ENCODE measurements at regions not wholly inside any gene's neighbourhood (a gene's known extent, or its start where the extent isn't known, plus 50 kb on each side); places are given as distances from the start of the nearest gene placed in this dataset.

DNA sequence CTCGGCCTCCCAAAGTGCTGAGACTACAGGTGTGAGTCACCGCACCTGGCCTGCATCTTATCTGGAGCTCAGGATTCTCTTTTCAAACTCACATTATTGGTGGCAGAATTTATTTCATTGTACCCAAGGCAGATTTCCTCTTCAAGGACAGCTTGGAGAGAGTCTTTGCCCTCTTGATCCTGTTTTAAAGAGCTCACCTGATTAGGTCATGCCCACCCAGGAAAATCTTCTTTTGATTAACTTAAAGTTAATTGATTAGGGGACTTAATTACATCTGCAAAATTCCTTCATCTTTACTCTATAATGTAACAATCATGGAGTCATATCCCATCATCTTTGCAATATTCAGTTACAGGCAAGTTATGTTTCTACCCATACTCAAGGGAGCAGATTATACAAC lies 346.4 kb downstream of the EPHA4 start:
- Histone ChIP-seq H3K4me1 (ENCODE audit: control insufficient read depth, low read length) (no peaks in the 10 kb centered on the region), H3K36me3 (ENCODE audit: control insufficient read depth, low read length) (no peaks in the 10 kb centered on the region), H3K27me3 (ENCODE audit: control insufficient read depth, low read length) (no peaks in the 10 kb centered on the region), H3F3A (ENCODE audit: control insufficient read depth, insufficient read depth) (no peaks in the 10 kb centered on the region), H3K79me2 (ENCODE audit: control insufficient read depth, low read length) (no peaks in the 10 kb centered on the region), H3K27ac (ENCODE audit: low read depth, low read length) (no peak overlapping the region), H4K20me1 (ENCODE audit: control insufficient read depth, insufficient read depth, low read depth, low read length) (no peaks in the 10 kb centered on the region), H3K9me3 (ENCODE audit: control insufficient read depth, insufficient read depth, low read length) (no peaks in the 10 kb centered on the region), H3K4me3 (ENCODE audit: low read length) (no peak overlapping the region), H3K4me2 (ENCODE audit: low read length) (no peak overlapping the region), H3K9me2 (replicated peaks; ENCODE audit: control insufficient read depth, low read length) (no peaks in the 10 kb centered on the region)
- no peak for TF ChIP-seq EZH2phosphoT487 (IDR thresholded peaks at IDR 0.05; ENCODE audit: borderline replicate concordance, low read length)
- TF ChIP-seq, protein P1, sequence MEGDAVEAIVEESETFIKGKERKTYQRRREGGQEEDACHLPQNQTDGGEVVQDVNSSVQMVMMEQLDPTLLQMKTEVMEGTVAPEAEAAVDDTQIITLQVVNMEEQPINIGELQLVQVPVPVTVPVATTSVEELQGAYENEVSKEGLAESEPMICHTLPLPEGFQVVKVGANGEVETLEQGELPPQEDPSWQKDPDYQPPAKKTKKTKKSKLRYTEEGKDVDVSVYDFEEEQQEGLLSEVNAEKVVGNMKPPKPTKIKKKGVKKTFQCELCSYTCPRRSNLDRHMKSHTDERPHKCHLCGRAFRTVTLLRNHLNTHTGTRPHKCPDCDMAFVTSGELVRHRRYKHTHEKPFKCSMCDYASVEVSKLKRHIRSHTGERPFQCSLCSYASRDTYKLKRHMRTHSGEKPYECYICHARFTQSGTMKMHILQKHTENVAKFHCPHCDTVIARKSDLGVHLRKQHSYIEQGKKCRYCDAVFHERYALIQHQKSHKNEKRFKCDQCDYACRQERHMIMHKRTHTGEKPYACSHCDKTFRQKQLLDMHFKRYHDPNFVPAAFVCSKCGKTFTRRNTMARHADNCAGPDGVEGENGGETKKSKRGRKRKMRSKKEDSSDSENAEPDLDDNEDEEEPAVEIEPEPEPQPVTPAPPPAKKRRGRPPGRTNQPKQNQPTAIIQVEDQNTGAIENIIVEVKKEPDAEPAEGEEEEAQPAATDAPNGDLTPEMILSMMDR (IDR thresholded peaks at IDR 0.05; ENCODE audit: low read depth, low read length, poor library complexity, severe bottlenecking) = no peak

DNA sequence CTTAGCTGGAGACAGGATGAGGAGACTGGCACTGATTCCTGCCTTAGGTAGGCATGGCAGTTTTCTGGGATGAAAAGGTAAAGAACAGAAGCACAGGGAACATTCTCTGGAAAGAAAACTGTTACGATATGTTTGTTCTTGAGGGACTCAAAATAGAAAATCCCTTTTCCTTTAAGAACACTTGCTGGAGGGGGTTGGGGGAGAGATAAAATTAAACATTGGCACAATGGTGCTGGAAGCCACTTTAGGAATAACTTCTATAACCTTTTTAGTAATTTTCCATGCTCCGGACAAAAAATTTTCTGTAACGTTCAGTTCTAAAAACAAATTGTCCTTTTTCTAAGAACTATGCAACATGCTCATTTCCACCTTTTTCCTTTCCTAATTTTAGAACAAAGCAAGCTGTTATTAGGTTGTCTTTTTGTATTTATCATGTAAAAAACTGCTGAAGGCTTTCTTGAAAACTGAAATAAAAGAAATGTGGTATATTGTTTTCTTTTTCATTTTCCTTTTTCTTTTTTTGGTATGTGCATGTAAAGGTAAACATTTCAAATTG lies 343.8 kb downstream of the EPHA4 start:
- Histone ChIP-seq H3K4me1 (ENCODE audit: control insufficient read depth, low read length) (no peaks in the 10 kb centered on the region), H3K9me3 (ENCODE audit: control insufficient read depth, insufficient read depth, low read length) (no peaks in the 10 kb centered on the region), H3K36me3 (ENCODE audit: control insufficient read depth, low read length) (no peaks in the 10 kb centered on the region), H3K4me3 (ENCODE audit: low read length) (no peak overlapping the region), H4K20me1 (ENCODE audit: control insufficient read depth, insufficient read depth, low read depth, low read length) (no peaks in the 10 kb centered on the region), H3K79me2 (ENCODE audit: control insufficient read depth, low read length) (no peaks in the 10 kb centered on the region), H3K4me2 (ENCODE audit: low read length) (no peak overlapping the region), H3K27ac (ENCODE audit: low read depth, low read length) (no peak overlapping the region), H3F3A (ENCODE audit: control insufficient read depth, insufficient read depth) (no peaks in the 10 kb centered on the region), H3K27me3 (ENCODE audit: control insufficient read depth, low read length) (no peaks in the 10 kb centered on the region), H3K9me2 (replicated peaks; ENCODE audit: control insufficient read depth, low read length) (no peaks in the 10 kb centered on the region)
- TF ChIP-seq EZH2phosphoT487 (IDR thresholded peaks at IDR 0.05; ENCODE audit: borderline replicate concordance, low read length) = no peak
- TF ChIP-seq, protein P1 (IDR thresholded peaks at IDR 0.05; ENCODE audit: low read depth, low read length, poor library complexity, severe bottlenecking) = no peak

DNA sequence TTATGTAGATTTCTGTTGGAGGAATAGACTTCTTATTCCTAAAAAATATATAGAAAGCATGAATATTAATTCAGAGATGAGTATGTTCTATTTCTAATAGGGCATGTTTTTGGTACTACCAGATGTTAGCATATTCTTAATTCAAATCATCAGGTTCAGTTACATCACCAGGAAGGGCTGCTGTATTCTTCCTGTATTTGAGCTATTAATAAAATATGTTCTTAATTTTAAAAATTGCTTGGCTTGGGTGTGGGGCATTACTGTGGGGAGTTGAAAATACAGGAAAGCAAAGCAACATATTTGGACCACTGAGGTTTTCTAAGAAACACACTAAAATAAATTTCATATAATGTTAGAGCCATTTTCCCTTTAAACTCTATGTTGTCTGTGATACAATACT lies 343.0 kb downstream of the EPHA4 start:
- no peaks in the 10 kb centered on the region for H3K9me3 ChIP-seq (ENCODE audit: control insufficient read depth, insufficient read depth, low read length)
- H3K27ac ChIP-seq (ENCODE audit: low read depth, low read length) = no peak overlapping the region
- TF ChIP-seq, protein P1 (IDR thresholded peaks at IDR 0.05; ENCODE audit: low read depth, low read length, poor library complexity, severe bottlenecking) = no peak
- no peak for TF ChIP-seq EZH2phosphoT487 (IDR thresholded peaks at IDR 0.05; ENCODE audit: borderline replicate concordance, low read length)
- no peaks in the 10 kb centered on the region for H3K36me3 ChIP-seq (ENCODE audit: control insufficient read depth, low read length)
- H3F3A ChIP-seq (ENCODE audit: control insufficient read depth, insufficient read depth) = no peaks in the 10 kb centered on the region
- no peaks in the 10 kb centered on the region for H3K27me3 ChIP-seq (ENCODE audit: control insufficient read depth, low read length)
- no peaks in the 10 kb centered on the region for H3K9me2 ChIP-seq (replicated peaks; ENCODE audit: control insufficient read depth, low read length)
- H3K4me3 ChIP-seq (ENCODE audit: low read length) = no peak overlapping the region
- no peaks in the 10 kb centered on the region for H3K4me1 ChIP-seq (ENCODE audit: control insufficient read depth, low read length)
- no peak overlapping the region for H3K4me2 ChIP-seq (ENCODE audit: low read length)
- no peaks in the 10 kb centered on the region for H3K79me2 ChIP-seq (ENCODE audit: control insufficient read depth, low read length)
- no peaks in the 10 kb centered on the region for H4K20me1 ChIP-seq (ENCODE audit: control insufficient read depth, insufficient read depth, low read depth, low read length)
